ENCODE measurements at regions not wholly inside any gene's neighbourhood (a gene's known extent, or its start where the extent isn't known, plus 50 kb on each side); places are given as distances from the start of the nearest gene placed in this dataset.

- TF ChIP-seq CTCF (IDR thresholded peaks at IDR 0.05) (no peak), EZH2phosphoT487 (IDR thresholded peaks at IDR 0.05) (no peak), EZH2 (IDR thresholded peaks at IDR 0.05) (no peak)
Measured at GRCh38 chr7:46035166-46035565, 114.1 kb upstream of the IGFBP3 start.
